Neural cell (in vitro differentiated cells): ENCODE measurements at regions not wholly inside any gene's neighbourhood (a gene's known extent, or its start where the extent isn't known, plus 50 kb on each side); places are given as distances from the start of the nearest gene placed in this dataset.

ENCODE experiments used
- POLR2AphosphoS5 ChIP-seq: IDR thresholded peaks from 2 replicates; pipeline ENCODE4 v1.6.1; 2012
- RAD21 ChIP-seq: fragments of 450-650 bp; conservative IDR thresholded peaks from 2 replicates; pipeline ENCODE4 v1.6.1; 2014; ENCODE audit warnings: antibody characterized with exemption, mild to moderate bottlenecking, moderate library complexity
- TF ChIP-seq, protein P1 (sequence below): fragments of 450-650 bp; IDR thresholded peaks from 2 replicates; pipeline ENCODE4 v1.5.1; 2014; ENCODE audit warnings: antibody characterized with exemption, mild to moderate bottlenecking, moderate library complexity; ENCODE audit not compliant: poor library complexity, severe bottlenecking
- TF ChIP-seq, protein P2 (sequence below): IDR thresholded peaks from 2 replicates; pipeline ENCODE4 v1.6.1; 2012; ENCODE audit warnings: borderline replicate concordance

- TF ChIP-seq, protein P1, sequence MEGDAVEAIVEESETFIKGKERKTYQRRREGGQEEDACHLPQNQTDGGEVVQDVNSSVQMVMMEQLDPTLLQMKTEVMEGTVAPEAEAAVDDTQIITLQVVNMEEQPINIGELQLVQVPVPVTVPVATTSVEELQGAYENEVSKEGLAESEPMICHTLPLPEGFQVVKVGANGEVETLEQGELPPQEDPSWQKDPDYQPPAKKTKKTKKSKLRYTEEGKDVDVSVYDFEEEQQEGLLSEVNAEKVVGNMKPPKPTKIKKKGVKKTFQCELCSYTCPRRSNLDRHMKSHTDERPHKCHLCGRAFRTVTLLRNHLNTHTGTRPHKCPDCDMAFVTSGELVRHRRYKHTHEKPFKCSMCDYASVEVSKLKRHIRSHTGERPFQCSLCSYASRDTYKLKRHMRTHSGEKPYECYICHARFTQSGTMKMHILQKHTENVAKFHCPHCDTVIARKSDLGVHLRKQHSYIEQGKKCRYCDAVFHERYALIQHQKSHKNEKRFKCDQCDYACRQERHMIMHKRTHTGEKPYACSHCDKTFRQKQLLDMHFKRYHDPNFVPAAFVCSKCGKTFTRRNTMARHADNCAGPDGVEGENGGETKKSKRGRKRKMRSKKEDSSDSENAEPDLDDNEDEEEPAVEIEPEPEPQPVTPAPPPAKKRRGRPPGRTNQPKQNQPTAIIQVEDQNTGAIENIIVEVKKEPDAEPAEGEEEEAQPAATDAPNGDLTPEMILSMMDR = no peak
- no peak for TF ChIP-seq POLR2AphosphoS5
- no peak for TF ChIP-seq RAD21
- TF ChIP-seq, protein P2, sequence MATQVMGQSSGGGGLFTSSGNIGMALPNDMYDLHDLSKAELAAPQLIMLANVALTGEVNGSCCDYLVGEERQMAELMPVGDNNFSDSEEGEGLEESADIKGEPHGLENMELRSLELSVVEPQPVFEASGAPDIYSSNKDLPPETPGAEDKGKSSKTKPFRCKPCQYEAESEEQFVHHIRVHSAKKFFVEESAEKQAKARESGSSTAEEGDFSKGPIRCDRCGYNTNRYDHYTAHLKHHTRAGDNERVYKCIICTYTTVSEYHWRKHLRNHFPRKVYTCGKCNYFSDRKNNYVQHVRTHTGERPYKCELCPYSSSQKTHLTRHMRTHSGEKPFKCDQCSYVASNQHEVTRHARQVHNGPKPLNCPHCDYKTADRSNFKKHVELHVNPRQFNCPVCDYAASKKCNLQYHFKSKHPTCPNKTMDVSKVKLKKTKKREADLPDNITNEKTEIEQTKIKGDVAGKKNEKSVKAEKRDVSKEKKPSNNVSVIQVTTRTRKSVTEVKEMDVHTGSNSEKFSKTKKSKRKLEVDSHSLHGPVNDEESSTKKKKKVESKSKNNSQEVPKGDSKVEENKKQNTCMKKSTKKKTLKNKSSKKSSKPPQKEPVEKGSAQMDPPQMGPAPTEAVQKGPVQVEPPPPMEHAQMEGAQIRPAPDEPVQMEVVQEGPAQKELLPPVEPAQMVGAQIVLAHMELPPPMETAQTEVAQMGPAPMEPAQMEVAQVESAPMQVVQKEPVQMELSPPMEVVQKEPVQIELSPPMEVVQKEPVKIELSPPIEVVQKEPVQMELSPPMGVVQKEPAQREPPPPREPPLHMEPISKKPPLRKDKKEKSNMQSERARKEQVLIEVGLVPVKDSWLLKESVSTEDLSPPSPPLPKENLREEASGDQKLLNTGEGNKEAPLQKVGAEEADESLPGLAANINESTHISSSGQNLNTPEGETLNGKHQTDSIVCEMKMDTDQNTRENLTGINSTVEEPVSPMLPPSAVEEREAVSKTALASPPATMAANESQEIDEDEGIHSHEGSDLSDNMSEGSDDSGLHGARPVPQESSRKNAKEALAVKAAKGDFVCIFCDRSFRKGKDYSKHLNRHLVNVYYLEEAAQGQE = no peak
Measured at GRCh38 chr11:109153836-109154235, 268.2 kb upstream of the C11orf87 start.
